ELF-1 (cell line): ENCODE measurements at regions not wholly inside any gene's neighbourhood (a gene's known extent, or its start where the extent isn't known, plus 50 kb on each side); places are given as distances from the start of the nearest gene placed in this dataset.
"Not testable (repeated sequence)": the region's sequence is repeated elsewhere in the genome, so short reads cannot be mapped to it uniquely, and the experiment has no call there.

Source experiments
- DNase-seq: peaks from one replicate; pipeline ENCODE4 v3.0.0-alpha.2; 2016; ENCODE audit warnings: low read depth, low spot score

GRCh38 chr9:29945012-29945411 is 2371.7 kb upstream of the C9orf72 start:
- DNase-seq = no peak

DNA sequence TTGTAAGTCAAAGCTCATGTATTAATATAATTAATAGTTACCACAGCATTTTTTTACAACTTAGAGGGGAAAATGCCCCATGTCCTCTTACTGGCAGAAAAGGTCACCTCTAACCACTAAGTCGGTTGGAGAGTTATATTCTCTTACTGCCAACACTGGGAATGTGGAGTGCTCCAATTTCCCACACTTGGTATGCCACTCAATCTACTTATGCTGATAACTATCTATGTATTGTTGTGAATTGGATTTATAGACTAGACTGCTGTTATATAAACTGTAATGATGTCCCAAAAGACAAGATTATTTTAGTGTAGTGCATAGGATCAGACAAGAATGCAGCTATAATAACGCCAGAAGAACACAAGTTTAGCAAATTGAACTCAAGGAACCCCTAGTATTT is 2385.2 kb upstream of the C9orf72 start:
- DNase-seq = no peak

GRCh38 chr9:29965834-29966233 is 2392.6 kb upstream of the C9orf72 start:
- no peak for DNase-seq

DNA sequence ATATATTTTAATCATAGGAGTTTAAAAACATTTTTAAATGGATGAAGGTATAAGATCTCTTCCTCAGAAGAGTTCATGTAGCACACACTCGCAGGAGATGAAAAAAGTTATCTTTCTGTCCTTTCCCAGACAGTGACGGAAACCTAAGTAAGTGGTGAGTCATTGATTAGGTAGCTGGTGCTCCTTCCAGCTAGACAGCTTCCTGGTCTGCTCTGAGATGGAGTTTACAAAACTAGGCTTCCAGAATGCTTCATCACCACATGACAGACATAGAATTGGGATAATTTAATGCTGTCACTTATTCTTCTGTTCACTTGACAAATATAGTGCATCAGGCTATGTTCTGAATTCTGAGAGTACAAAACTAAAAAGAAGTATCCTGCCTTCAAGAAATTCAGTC is 2393.0 kb upstream of the C9orf72 start:
- no peak for DNase-seq

DNA sequence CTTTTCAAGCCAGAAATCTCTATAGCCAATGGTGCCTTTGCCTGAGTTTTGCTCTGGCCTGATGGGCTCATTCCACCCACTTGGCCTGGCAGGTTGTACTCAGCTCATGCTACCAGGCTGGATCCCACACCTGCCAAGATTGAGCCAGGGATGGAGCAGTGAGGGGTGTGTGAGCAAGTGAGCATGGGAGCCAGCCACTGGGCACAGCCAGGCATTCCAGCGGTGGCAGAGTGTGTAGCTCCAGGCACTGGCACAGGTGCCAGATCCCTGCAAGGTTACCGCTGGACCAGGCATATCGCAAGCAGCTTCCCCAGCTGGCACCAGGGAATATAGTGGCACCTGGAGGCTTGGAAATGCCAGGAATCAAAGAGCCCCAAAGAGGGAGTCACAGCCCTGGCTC is 2395.6 kb upstream of the C9orf72 start:
- no peak for DNase-seq

- no peak for DNase-seq
These were observed 2396.1 kb upstream of the C9orf72 start for GRCh38 chr9:29969408-29969807.

DNA sequence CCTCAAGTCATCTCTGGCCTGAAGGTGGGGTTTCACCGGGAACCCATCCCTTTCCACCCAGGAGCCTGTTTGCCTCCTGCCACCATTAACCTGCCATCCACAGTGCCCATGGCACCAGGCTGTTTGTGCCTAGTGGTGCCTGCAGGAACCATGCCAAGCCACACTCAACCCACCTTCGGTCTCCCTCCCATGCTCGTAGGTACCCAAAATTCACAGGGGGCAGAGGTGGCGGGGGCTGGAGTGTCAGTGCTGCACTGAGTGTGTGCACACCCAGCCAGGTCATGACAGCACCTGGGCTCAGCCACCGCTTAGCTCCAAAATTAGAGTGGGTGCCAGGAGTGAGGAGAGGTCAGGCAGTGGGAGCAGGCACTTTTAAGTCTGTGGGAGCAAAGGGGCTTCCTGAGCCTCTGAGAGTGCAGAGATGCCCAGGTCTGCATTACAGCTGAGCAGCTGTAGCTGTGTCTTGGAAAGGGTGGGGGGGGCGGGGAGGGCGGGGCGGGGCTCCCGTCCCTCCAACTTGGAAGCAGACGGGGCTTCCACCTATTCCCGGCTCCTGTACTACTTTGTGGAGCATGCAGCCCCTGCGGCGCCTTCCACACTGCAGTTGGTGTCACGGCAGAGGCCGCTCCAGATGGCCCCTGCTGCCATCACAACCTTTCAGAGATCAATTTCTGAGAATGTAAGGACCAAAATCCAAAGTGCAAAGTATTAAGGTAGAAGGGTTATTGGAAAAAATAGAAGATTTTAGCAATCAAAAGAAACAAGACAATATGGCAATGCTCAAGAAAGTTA is 2396.8 kb upstream of the C9orf72 start:
- no peak for DNase-seq

- DNase-seq = no peak
These were observed 2400.9 kb upstream of the C9orf72 start for GRCh38 chr9:29974197-29974596.

GRCh38 chr9:29976981-29977380 is 2403.7 kb upstream of the C9orf72 start:
- DNase-seq = no peak

DNA sequence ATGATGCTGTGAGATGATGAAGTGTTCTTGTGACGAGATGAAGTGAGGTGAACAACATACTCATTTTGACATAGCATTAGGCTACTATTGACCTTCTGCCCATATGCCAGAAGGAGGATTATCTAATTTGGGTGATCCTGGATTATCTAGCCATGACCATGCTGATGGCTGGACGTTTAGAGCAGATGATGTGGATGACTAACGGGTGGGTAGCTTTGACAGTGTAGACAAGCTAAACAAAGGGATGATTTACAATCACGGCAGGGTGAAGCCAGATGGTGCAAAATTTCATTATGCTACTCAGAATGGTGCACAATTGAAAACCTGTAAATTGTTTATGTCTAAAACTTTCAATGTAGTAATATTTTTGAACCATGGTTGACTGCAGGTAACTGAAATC is 2403.4 kb upstream of the ACO1 start:
- no peak for DNase-seq

GRCh38 chr9:29999645-30000044 is 2384.8 kb upstream of the ACO1 start:
- no peak for DNase-seq

- DNase-seq = no peak
These were observed 2373.8 kb upstream of the ACO1 start for GRCh38 chr9:30010691-30011090.

DNA sequence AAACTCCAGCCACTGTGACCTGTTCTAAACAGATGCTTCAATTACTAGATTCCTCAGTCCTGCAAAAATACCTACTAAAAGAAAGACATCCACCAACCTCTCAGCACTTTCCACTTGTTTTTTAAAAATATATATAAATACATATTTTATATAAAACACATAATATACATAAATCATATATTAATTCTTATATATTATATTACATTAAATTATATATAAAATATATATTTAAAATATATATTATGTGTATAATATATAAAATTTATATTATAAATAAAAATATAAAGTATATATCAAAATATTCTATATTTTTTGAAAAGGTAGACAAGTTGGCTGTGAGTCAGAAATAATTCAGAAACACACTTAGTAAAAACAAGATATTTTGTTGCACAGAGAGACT is 2371.8 kb upstream of the ACO1 start:
- DNase-seq = no peak

- no peak for DNase-seq
These were observed 2369.4 kb upstream of the ACO1 start for GRCh38 chr9:30015073-30015472.

GRCh38 chr9:30020161-30020560 is 2364.3 kb upstream of the ACO1 start:
- DNase-seq = no peak

DNA sequence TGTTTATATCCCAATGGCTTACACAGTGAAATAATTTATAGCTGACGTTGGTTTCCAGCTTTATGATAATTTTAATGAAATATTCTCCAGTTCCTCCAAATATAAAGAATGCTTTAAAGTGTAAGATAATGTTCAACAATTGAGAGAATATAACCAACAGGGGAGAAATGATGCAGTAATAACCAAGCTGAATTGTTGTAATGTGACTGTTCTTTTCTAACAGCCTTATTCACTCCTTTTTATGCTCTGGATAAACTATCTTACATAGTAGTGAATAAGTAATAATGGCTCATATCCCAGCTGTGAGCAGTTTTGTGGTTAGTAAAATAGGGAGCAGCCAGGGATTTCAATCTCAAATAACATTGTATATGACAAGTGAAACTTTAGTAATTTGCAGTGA is 2348.7 kb upstream of the ACO1 start:
- DNase-seq = no peak

DNA sequence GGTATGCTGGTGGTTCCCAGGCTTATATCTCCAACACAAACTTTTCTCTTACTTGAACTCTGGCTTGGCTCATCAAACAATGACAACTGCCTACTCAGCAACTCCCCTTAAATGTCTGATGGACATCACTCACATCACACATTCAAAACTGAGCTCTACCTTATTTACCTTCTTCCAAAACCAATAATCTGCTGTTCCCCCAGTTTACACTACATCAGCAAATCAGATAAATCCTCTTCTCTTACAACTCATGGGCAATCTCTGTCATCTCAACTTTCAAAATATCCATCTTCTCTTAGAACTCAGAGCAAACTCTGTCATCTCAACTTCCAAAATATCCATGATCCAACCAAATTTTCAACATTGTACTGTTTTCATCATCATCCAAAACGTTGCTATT is 2347.9 kb upstream of the ACO1 start:
- DNase-seq = no peak

DNA sequence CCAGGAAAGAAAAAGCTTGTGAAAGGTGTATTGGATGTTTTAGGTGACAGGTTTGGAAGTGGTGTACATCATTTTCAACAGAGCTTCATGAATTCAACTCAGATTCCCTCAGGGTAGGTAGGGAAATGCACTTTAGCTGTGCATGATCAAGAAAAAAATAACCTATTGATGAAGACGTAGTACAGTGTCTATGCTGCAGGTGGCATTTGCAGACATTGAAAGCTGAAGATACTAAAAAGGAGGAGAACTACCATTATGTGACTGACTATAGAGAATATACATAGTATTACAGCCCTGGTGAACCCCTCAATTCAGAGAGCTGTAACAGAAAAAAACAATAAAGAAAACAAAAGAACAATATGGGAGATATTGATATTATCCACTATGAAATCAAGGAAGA is 2344.7 kb upstream of the ACO1 start:
- no peak for DNase-seq

- no peak for DNase-seq
These were observed 2336.0 kb upstream of the ACO1 start for GRCh38 chr9:30048396-30048795.

GRCh38 chr9:30058463-30058862 is 2326.0 kb upstream of the ACO1 start:
- DNase-seq = no peak

DNA sequence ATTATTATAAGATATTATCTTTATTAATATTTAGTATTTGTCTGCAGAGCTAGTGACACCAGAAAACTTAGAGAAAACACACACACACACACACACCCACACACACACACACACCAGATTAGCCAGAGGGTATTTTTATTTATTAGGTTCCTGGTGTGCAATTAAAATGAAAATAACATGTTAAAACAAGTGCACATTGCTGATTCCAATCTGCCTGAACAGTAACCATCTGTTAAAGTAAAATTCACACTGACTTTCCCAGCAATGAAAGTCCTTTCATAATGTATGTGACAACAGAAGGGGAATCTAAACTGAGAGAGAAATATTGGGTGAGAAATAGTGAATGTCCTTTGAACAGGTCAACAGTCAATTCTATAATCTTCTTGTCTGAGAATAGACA is 2323.5 kb upstream of the ACO1 start:
- DNase-seq = no peak

- DNase-seq = no peak
These were observed 2318.6 kb upstream of the ACO1 start for GRCh38 chr9:30065888-30066287.

- DNase-seq = not testable (repeated sequence)
These were observed 2315.2 kb upstream of the ACO1 start for GRCh38 chr9:30069236-30069635.

GRCh38 chr9:30075022-30075421 is 2309.4 kb upstream of the ACO1 start:
- no peak for DNase-seq
